DND-41 (cell line): ENCODE measurements at regions not wholly inside any gene's neighbourhood (a gene's known extent, or its start where the extent isn't known, plus 50 kb on each side); places are given as distances from the start of the nearest gene placed in this dataset.

ENCODE experiments used
- ATAC-seq: fragments of 200-7000 bp; cut with Tn5 transposase; 3 replicates; pipeline ENCODE4 v1.9.1; 2021; ENCODE audit warnings: low read depth; ENCODE audit not compliant: insufficient read depth
- DNase-seq: peaks from one replicate; pipeline ENCODE4 v3.0.0-alpha.2; 2020
- H2AFZ ChIP-seq: 2 replicates; pipeline ENCODE4 v1.6.0; 2012; ENCODE audit warnings: low read depth, low read length
- H3K27ac ChIP-seq: 2 replicates; pipeline ENCODE4 v1.5.1; 2012; ENCODE audit warnings: low read length, inconsistent platforms
- H3K27me3 ChIP-seq: fragments of 200-600 bp; sonication (generic); 2 replicates; pipeline ENCODE4 v1.6.0; 2012; ENCODE audit warnings: low read length, mild to moderate bottlenecking, inconsistent platforms; ENCODE audit not compliant: insufficient read depth, poor library complexity
- H3K36me3 ChIP-seq: 2 replicates; pipeline ENCODE4 v1.5.1; 2012; ENCODE audit warnings: low read length, inconsistent platforms; ENCODE audit not compliant: insufficient read depth
- H3K4me1 ChIP-seq: 2 replicates; pipeline ENCODE4 v1.5.1; 2012; ENCODE audit warnings: mild to moderate bottlenecking, low read length; ENCODE audit not compliant: insufficient read depth
- H3K4me2 ChIP-seq: 2 replicates; pipeline ENCODE4 v1.6.0; 2012; ENCODE audit warnings: mild to moderate bottlenecking, moderate library complexity, low read length, inconsistent platforms; ENCODE audit not compliant: insufficient read depth
- H3K4me3 ChIP-seq, 2 experiments: fragments of 200-600 bp in 1 of 2; shearing (Covaris generic) in 1 of 2; 2 replicates each; pipeline ENCODE4 v1.5.1; 2012 to 2016; ENCODE audit warnings: inconsistent platforms in 2 of 2, low read length in 2 of 2, mild to moderate bottlenecking in 2 of 2, low read depth in 1 of 2, moderate library complexity in 1 of 2
- H3K79me2 ChIP-seq: 2 replicates; pipeline ENCODE4 v1.6.0; 2012; ENCODE audit warnings: low read length, inconsistent platforms; ENCODE audit not compliant: insufficient read depth
- H3K9ac ChIP-seq: 2 replicates; pipeline ENCODE4 v1.6.0; 2012; ENCODE audit warnings: low read depth, mild to moderate bottlenecking, inconsistent platforms, low read length, moderate library complexity
- H3K9me3 ChIP-seq: 2 replicates; pipeline ENCODE4 v1.5.1; 2012; ENCODE audit warnings: low read length, moderate library complexity, mild to moderate bottlenecking, inconsistent platforms; ENCODE audit not compliant: insufficient read depth, severe bottlenecking
- H4K20me1 ChIP-seq: 2 replicates; pipeline ENCODE4 v1.6.0; 2012; ENCODE audit warnings: low read length; ENCODE audit not compliant: insufficient read depth
- CTCF ChIP-seq: IDR thresholded peaks from 2 replicates; pipeline ENCODE4 v1.5.1; 2012; ENCODE audit warnings: borderline replicate concordance, low read length, moderate library complexity, mild to moderate bottlenecking; ENCODE audit not compliant: poor library complexity, severe bottlenecking; ENCODE audit errors: extremely low read depth
- EZH2 ChIP-seq: IDR thresholded peaks from 3 replicates; pipeline ENCODE4 v1.6.1; 2012; ENCODE audit warnings: borderline replicate concordance, low read depth, mild to moderate bottlenecking, moderate library complexity, low read length, inconsistent platforms; ENCODE audit not compliant: severe bottlenecking

GRCh38 chr13:43994999-43995859 lies 115.5 kb downstream of the LACC1 start:
- H3K9me3 ChIP-seq: peaks cover 13% of the 10 kb centered on the region
- H3K9ac ChIP-seq: no peak overlapping the region
- H3K36me3 ChIP-seq: no peaks in the 10 kb centered on the region
- no peak overlapping the region for H2AFZ ChIP-seq
- no peak overlapping the region for H3K4me2 ChIP-seq
- H3K4me3 ChIP-seq: no peak overlapping the region
- no peaks in the 10 kb centered on the region for H4K20me1 ChIP-seq
- H3K79me2 ChIP-seq: no peaks in the 10 kb centered on the region
- H3K27ac ChIP-seq: no peak overlapping the region
- TF ChIP-seq CTCF (no peak), EZH2 (no peak)
- peaks cover 8% of the 10 kb centered on the region for H3K27me3 ChIP-seq
- no peak for ATAC-seq
- H3K4me1 ChIP-seq: no peaks in the 10 kb centered on the region
- no peak for DNase-seq

GRCh38 chr13:43996221-43996620 lies 116.5 kb downstream of the LACC1 start:
- H2AFZ ChIP-seq: no peak overlapping the region
- no peaks in the 10 kb centered on the region for H3K36me3 ChIP-seq
- H3K27me3 ChIP-seq: peaks cover 8% of the 10 kb centered on the region
- no peak overlapping the region for H3K27ac ChIP-seq
- no peaks in the 10 kb centered on the region for H3K79me2 ChIP-seq
- H3K9me3 ChIP-seq: peaks cover 13% of the 10 kb centered on the region
- H4K20me1 ChIP-seq: no peaks in the 10 kb centered on the region
- TF ChIP-seq EZH2 (no peak), CTCF (no peak)
- H3K9ac ChIP-seq: no peak overlapping the region
- H3K4me2 ChIP-seq: no peak overlapping the region
- ATAC-seq: no peak
- H3K4me3 ChIP-seq: no peak overlapping the region
- no peak for DNase-seq
- H3K4me1 ChIP-seq: no peaks in the 10 kb centered on the region

- Histone ChIP-seq H3K4me2 (no peak overlapping the region), H3K27me3 (peaks cover 5% of the 10 kb centered on the region), H3K79me2 (no peaks in the 10 kb centered on the region), H3K36me3 (no peaks in the 10 kb centered on the region), H4K20me1 (no peaks in the 10 kb centered on the region), H3K9me3 (no peaks in the 10 kb centered on the region), H3K27ac (no peak overlapping the region), H3K4me1 (no peaks in the 10 kb centered on the region), H3K4me3 (no peak overlapping the region), H3K9ac (no peak overlapping the region), H2AFZ (no peak overlapping the region)
- no peak for TF ChIP-seq EZH2
- TF ChIP-seq CTCF: no peak
- DNase-seq (no peak), ATAC-seq (no peak)
Measured at GRCh38 chr13:44003481-44003880, 123.8 kb downstream of the LACC1 start.
